ENCODE measurements at regions not wholly inside any gene's neighbourhood (a gene's known extent, or its start where the extent isn't known, plus 50 kb on each side); places are given as distances from the start of the nearest gene placed in this dataset.

DNA sequence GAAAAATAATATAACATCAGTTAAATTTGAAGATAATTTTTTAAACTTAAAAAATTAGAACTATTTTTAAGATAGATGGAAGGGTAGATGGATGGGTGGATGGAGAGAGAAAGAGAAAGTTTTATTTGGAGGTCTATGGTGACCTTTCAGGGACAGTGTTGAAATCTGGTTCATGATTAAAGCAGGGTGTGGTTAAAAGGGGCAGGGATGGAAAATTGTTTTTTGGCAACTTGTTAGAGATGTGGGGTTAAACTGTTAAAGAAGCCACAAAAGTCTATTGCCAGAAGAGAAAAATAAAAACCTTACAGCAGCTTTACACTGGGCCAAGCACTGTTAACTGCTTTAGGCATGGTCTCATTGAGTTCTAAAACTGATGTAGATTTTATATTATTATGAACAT is 134.9 kb upstream of the GORAB start:
- ATAC-seq (replicated peaks in 1 of 4) (no peak), DNase-seq (no peak)
- H3K4me1 ChIP-seq (ENCODE audit: control insufficient read depth in 1 of 2, extremely low read depth in 1 of 2, insufficient read depth in 2 of 2, low read length in 2 of 2): no peaks in the 10 kb centered on the region
- Mint-ChIP-seq H3K9me3 (peaks cover 4 to 10% (median 7%) of the 10 kb centered on the region in 3 donors), H3K36me3 (no peaks in the 10 kb centered on the region), H3K4me1 (no peaks in the 10 kb centered on the region), H3K4me3 (no peak overlapping the region), H3K27ac (no peak overlapping the region), H3K27me3 (peaks cover 10 to 15% of the 10 kb centered on the region in 2 donors)
- CTCF ChIA-PET: no interaction called here
- no peaks in the 10 kb centered on the region for H3K27me3 ChIP-seq (replicated peaks in 1 of 2; ENCODE audit: control insufficient read depth in 2 of 2, extremely low read depth in 1 of 2, insufficient read depth in 2 of 2, low read length in 1 of 2)
- H3K27ac ChIP-seq (ENCODE audit: low read length): no peak overlapping the region
- no peak overlapping the region for H3K4me3 ChIP-seq (ENCODE audit: control insufficient read depth in 1 of 2, extremely low read depth in 1 of 2, low read length in 1 of 2)
- POLR2A ChIA-PET: no interaction called here
- no peaks in the 10 kb centered on the region for H3K9me3 ChIP-seq
- no peaks in the 10 kb centered on the region for H3K36me3 ChIP-seq (ENCODE audit: control insufficient read depth in 2 of 2, extremely low read depth in 1 of 2, insufficient read depth in 1 of 2, low read length in 1 of 2)

DNA sequence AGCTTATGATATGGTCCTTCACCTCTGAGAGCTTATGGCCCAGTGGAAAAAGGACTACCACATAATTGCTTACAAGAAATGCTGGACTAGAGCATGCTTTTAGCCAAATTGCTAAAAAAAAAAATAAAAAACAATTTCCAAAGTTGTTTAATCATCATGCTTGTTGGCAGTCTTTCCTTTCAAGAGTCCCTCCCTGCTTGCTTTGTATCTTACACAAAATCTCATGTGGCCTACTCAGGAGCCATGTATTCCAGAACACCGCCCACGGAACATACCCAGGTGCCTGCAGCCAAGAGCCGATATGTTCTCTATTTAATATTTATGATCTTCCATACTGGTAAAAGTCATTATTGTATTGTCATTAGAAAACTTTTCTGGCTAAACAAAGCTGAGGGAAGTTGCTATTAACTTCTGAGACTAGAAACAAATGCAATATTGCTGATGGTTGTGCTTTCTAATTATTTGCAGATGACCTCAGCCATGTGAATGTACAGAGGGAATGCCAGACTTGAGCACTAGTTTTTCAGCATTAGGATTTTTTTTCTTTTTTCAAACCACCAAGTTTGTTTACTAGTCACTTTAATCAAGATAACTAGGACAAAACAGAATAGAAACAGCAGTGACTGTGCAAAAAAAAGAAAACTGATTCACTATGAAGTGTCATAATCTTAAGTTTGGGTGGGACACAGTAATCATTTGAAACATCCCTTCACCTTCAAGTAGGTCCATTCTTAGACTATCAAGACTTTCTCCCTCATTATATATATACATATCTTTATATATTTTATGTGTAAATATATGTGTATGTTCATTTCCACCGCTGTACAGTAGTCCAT is 129.3 kb upstream of the GORAB start:
- no peak overlapping the region for H3K27ac Mint-ChIP-seq
- H3K36me3 Mint-ChIP-seq: no peaks in the 10 kb centered on the region
- ChIA-PET POLR2A (no interaction called here), CTCF (interaction anchor here in 1 of 2 donors (0.7 kb wide), 1 partner anchor 30 kb away, joined by 6 read pairs; no protein-coding TSS in a partner anchor)
- no peak for ATAC-seq (replicated peaks in 1 of 4)
- no peak for DNase-seq
- no peak overlapping the region for H3K27ac ChIP-seq (ENCODE audit: low read length)
- no peak overlapping the region for H3K4me3 Mint-ChIP-seq
- no peaks in the 10 kb centered on the region for H3K4me1 Mint-ChIP-seq
- no peaks in the 10 kb centered on the region for H3K9me3 Mint-ChIP-seq
- H3K9me3 ChIP-seq: no peaks in the 10 kb centered on the region
- no CpG with 5 or more reads among the region's 4 CpGs for WGBS (ENCODE audit: insufficient coverage)
- no peak overlapping the region for H3K4me3 ChIP-seq (ENCODE audit: control insufficient read depth in 1 of 2, extremely low read depth in 1 of 2, low read length in 1 of 2)
- H3K36me3 ChIP-seq (ENCODE audit: control insufficient read depth in 2 of 2, extremely low read depth in 1 of 2, insufficient read depth in 1 of 2, low read length in 1 of 2): no peaks in the 10 kb centered on the region
- H3K27me3 ChIP-seq (replicated peaks in 1 of 2; ENCODE audit: control insufficient read depth in 2 of 2, extremely low read depth in 1 of 2, insufficient read depth in 2 of 2, low read length in 1 of 2): no peaks in the 10 kb centered on the region
- H3K4me1 ChIP-seq (ENCODE audit: control insufficient read depth in 1 of 2, extremely low read depth in 1 of 2, insufficient read depth in 2 of 2, low read length in 2 of 2): no peaks in the 10 kb centered on the region
- peaks cover 0 to 4% of the 10 kb centered on the region in 2 donors for H3K27me3 Mint-ChIP-seq

DNA sequence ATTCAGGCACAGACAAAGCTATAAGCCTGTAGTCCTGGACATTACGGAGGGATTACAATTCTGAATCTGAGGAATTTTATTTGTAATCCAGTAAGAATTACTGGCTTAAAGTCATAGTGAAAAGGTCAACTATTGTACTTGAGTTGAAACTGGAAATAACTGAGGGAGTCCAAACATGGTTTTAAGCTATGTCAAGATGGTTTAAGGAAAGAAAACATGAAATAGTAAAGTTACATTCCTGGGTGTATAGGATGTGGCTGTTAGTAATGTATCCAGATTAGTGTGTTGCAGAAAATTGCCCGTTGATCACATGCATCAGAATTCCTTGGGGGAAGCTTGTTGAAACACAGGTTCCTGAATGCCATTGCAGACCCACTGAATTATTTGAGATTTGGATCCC is 124.8 kb upstream of the GORAB start:
- H3K4me1 Mint-ChIP-seq: no peaks in the 10 kb centered on the region
- ATAC-seq (replicated peaks in 1 of 4) (no peak), DNase-seq (no peak)
- no peak overlapping the region for H3K27ac Mint-ChIP-seq
- Histone ChIP-seq H3K9me3 (no peaks in the 10 kb centered on the region), H3K4me3 (ENCODE audit: control insufficient read depth in 1 of 2, extremely low read depth in 1 of 2, low read length in 1 of 2) (no peak overlapping the region), H3K27ac (ENCODE audit: low read length) (no peak overlapping the region), H3K27me3 (replicated peaks in 1 of 2; ENCODE audit: control insufficient read depth in 2 of 2, extremely low read depth in 1 of 2, insufficient read depth in 2 of 2, low read length in 1 of 2) (no peaks in the 10 kb centered on the region), H3K36me3 (ENCODE audit: control insufficient read depth in 2 of 2, extremely low read depth in 1 of 2, insufficient read depth in 1 of 2, low read length in 1 of 2) (no peaks in the 10 kb centered on the region), H3K4me1 (ENCODE audit: control insufficient read depth in 1 of 2, extremely low read depth in 1 of 2, insufficient read depth in 2 of 2, low read length in 2 of 2) (no peaks in the 10 kb centered on the region)
- ChIA-PET POLR2A (no interaction called here), CTCF (no interaction called here)
- no peaks in the 10 kb centered on the region for H3K9me3 Mint-ChIP-seq
- no peaks in the 10 kb centered on the region for H3K36me3 Mint-ChIP-seq
- H3K27me3 Mint-ChIP-seq: peaks cover 8 to 16% of the 10 kb centered on the region in 2 donors
- no CpG with 5 or more reads among the region's 2 CpGs for WGBS (ENCODE audit: insufficient coverage)
- no peak overlapping the region for H3K4me3 Mint-ChIP-seq

DNA sequence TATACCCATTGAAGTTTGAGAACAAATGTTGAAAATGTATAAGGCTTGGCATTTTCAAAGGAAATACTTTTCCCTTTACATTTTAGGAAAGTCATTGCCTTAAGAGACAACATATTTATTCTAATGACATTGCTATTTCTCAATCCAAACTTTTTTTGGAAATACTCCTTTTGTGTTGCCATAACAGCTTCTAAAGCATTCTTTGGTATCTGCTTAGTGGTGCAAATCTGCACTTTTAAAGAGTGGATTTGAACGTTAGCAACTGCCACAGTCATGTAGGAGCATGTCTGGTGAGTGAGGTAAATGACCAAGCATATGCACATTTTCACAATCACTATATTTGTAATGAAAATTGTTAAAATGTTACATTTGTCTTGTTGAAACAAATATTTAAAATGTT is 124.4 kb upstream of the GORAB start:
- no peaks in the 10 kb centered on the region for H3K4me1 ChIP-seq (ENCODE audit: control insufficient read depth in 1 of 2, extremely low read depth in 1 of 2, insufficient read depth in 2 of 2, low read length in 2 of 2)
- WGBS (ENCODE audit: insufficient coverage): no CpG with 5 or more reads among the region's 1 CpG
- Mint-ChIP-seq H3K4me3 (no peak overlapping the region), H3K4me1 (no peaks in the 10 kb centered on the region), H3K36me3 (no peaks in the 10 kb centered on the region), H3K27ac (no peak overlapping the region), H3K9me3 (no peaks in the 10 kb centered on the region), H3K27me3 (peaks cover 9 to 16% of the 10 kb centered on the region in 2 donors)
- no peak overlapping the region for H3K4me3 ChIP-seq (ENCODE audit: control insufficient read depth in 1 of 2, extremely low read depth in 1 of 2, low read length in 1 of 2)
- H3K36me3 ChIP-seq (ENCODE audit: control insufficient read depth in 2 of 2, extremely low read depth in 1 of 2, insufficient read depth in 1 of 2, low read length in 1 of 2): no peaks in the 10 kb centered on the region
- ATAC-seq (replicated peaks in 1 of 4) (no peak), DNase-seq (no peak)
- no peaks in the 10 kb centered on the region for H3K27me3 ChIP-seq (replicated peaks in 1 of 2; ENCODE audit: control insufficient read depth in 2 of 2, extremely low read depth in 1 of 2, insufficient read depth in 2 of 2, low read length in 1 of 2)
- no peak overlapping the region for H3K27ac ChIP-seq (ENCODE audit: low read length)
- ChIA-PET CTCF (no interaction called here), POLR2A (no interaction called here)
- no peaks in the 10 kb centered on the region for H3K9me3 ChIP-seq

DNA sequence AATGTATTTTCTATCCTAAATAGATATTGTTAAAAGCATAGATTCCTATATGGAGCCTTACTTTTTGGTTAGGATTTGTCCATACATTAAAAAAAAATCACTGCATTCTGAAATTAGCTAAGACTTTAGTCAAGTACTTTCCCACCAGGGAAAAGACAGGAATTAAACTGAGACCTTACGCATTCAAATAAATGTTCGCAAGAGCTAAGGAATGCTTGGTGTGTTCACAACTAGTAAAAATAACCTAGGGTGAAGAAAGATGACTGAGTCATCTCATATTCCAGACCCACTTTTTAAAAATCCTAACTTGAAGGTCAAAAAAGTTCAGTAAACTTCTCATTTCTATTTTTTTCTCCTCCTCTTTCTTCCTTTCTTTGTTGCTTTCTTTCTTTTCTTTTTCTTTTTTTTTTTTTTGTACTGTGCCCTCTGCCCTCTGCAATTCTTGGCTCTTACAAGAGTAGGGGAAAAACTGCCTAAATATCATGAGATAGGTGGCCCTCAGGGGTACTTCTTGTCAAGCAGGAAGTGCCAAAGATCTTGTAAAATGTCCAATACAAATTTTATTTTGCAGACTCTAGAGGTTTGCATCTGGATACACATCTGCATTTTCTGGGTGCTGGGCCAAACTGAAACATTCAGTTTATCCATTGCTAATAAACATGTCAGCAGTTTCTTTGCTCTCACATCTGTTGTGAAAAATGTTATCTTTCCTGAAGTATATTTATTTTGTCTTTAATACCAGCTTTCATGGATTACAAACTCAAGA is 121.4 kb upstream of the GORAB start:
- WGBS (ENCODE audit: insufficient coverage): no CpG with 5 or more reads among the region's 2 CpGs
- no peaks in the 10 kb centered on the region for H3K36me3 Mint-ChIP-seq
- DNase-seq (no peak), ATAC-seq (replicated peaks in 1 of 4) (no peak)
- peaks cover 9 to 16% of the 10 kb centered on the region in 2 donors for H3K27me3 Mint-ChIP-seq
- Histone ChIP-seq H3K27me3 (replicated peaks in 1 of 2; ENCODE audit: control insufficient read depth in 2 of 2, extremely low read depth in 1 of 2, insufficient read depth in 2 of 2, low read length in 1 of 2) (no peaks in the 10 kb centered on the region), H3K4me1 (ENCODE audit: control insufficient read depth in 1 of 2, extremely low read depth in 1 of 2, insufficient read depth in 2 of 2, low read length in 2 of 2) (no peaks in the 10 kb centered on the region), H3K4me3 (ENCODE audit: control insufficient read depth in 1 of 2, extremely low read depth in 1 of 2, low read length in 1 of 2) (no peak overlapping the region), H3K27ac (ENCODE audit: low read length) (no peak overlapping the region), H3K36me3 (ENCODE audit: control insufficient read depth in 2 of 2, extremely low read depth in 1 of 2, insufficient read depth in 1 of 2, low read length in 1 of 2) (no peaks in the 10 kb centered on the region), H3K9me3 (no peaks in the 10 kb centered on the region)
- H3K27ac Mint-ChIP-seq: no peak overlapping the region
- H3K9me3 Mint-ChIP-seq: no peaks in the 10 kb centered on the region
- POLR2A ChIA-PET: no interaction called here
- H3K4me3 Mint-ChIP-seq: no peak overlapping the region
- CTCF ChIA-PET: no interaction called here
- H3K4me1 Mint-ChIP-seq: no peaks in the 10 kb centered on the region

DNA sequence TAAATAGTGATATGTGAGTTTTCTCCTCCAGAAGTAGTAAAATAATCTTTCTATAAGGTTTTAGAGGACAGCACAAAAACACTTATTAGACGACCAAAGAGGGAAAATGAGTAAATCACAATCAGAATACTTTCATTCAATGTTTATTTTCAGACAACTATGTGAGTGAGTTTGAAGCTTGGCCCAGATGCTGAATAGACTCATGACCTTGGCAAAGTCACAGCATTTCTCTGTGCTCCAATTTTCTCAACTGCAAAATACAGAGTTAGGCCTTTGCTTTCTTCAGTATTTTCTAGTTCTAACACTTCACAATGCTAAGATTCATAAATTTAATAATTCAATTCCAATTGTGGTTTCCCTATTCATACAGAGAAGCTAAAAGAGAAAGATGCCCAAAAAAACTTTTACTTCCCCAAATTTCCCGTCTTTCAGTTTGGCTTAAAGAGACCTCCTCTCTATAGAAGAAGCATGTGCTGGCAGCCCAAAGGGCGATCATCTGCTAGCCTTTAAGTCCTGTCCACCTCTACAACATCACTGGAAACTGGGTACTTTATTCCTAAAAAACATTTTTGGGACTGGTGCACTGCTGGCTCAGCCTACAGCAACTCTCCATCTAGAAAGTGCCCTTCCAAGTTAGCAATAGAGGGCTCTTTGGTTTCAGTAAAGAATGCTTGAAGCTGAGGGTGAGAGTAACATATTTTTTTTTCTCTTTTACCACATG is 116.8 kb upstream of the GORAB start:
- no CpG with 5 or more reads among the region's 3 CpGs for WGBS (ENCODE audit: insufficient coverage)

More for the DNA sequence above, 116.8 kb upstream of the GORAB start:
- Histone ChIP-seq H3K4me1 (ENCODE audit: control insufficient read depth in 1 of 2, extremely low read depth in 1 of 2, insufficient read depth in 2 of 2, low read length in 2 of 2) (no peaks in the 10 kb centered on the region), H3K27me3 (replicated peaks in 1 of 2; ENCODE audit: control insufficient read depth in 2 of 2, extremely low read depth in 1 of 2, insufficient read depth in 2 of 2, low read length in 1 of 2) (no peaks in the 10 kb centered on the region), H3K4me3 (ENCODE audit: control insufficient read depth in 1 of 2, extremely low read depth in 1 of 2, low read length in 1 of 2) (no peak overlapping the region), H3K27ac (ENCODE audit: low read length) (no peak overlapping the region), H3K9me3 (no peaks in the 10 kb centered on the region), H3K36me3 (ENCODE audit: control insufficient read depth in 2 of 2, extremely low read depth in 1 of 2, insufficient read depth in 1 of 2, low read length in 1 of 2) (no peaks in the 10 kb centered on the region)
- no peak overlapping the region for H3K27ac Mint-ChIP-seq
- DNase-seq (no peak), ATAC-seq (replicated peaks in 1 of 4) (no peak)
- H3K9me3 Mint-ChIP-seq: peaks cover 0 to 11% (median 7%) of the 10 kb centered on the region in 3 donors
- H3K4me1 Mint-ChIP-seq: no peaks in the 10 kb centered on the region
- POLR2A ChIA-PET: no interaction called here
- peaks cover 6 to 9% of the 10 kb centered on the region in 2 donors for H3K27me3 Mint-ChIP-seq
- no peak overlapping the region for H3K4me3 Mint-ChIP-seq
- CTCF ChIA-PET: no interaction called here
- H3K36me3 Mint-ChIP-seq: no peaks in the 10 kb centered on the region

All from T-cell (primary cell).